ENCODE measurements at regions not wholly inside any gene's neighbourhood (a gene's known extent, or its start where the extent isn't known, plus 50 kb on each side); places are given as distances from the start of the nearest gene placed in this dataset.

- Mint-ChIP-seq H3K4me1 (ENCODE audit: insufficient read depth, unreplicated experiment) (peaks cover 11% of the 10 kb centered on the region), H3K9me3 (ENCODE audit: unreplicated experiment) (no peaks in the 10 kb centered on the region), H3K36me3 (ENCODE audit: insufficient read depth, unreplicated experiment) (no peaks in the 10 kb centered on the region), H3K27ac (ENCODE audit: low read depth, unreplicated experiment) (no peak overlapping the region), H3K4me3 (ENCODE audit: unreplicated experiment) (no peak overlapping the region), H3K27me3 (ENCODE audit: insufficient read depth, unreplicated experiment) (no peaks in the 10 kb centered on the region)
- no peak for TF ChIP-seq CTCF (IDR thresholded peaks at IDR 0.05; ENCODE audit: unreplicated experiment)
- intact Hi-C loops (cut with micrococcal nuclease): loop anchor here (5.0 kb wide), 2 partner anchors 352 to 1493 kb away; no protein-coding TSS in a partner anchor
- no TSS peak for BruUV-seq (replicated peaks)
- ChIA-PET CTCF (interaction anchor here (0.6 to 3.7 kb wide), 13 partner anchors 9 to 1953 kb away, joined by 3 to 32 read pairs (median 3); no protein-coding TSS in a partner anchor), POLR2A (no interaction called here)
- DNase-seq (ENCODE audit: unreplicated experiment): peak; percentile 20
These were observed 395.6 kb downstream of the DMAC1 start for GRCh38 chr9:7403839-7404487.

GRCh38 chr9:7403028-7403389, 396.6 kb downstream of the DMAC1 start:
- Mint-ChIP-seq H3K4me3 (ENCODE audit: unreplicated experiment) (no peak overlapping the region), H3K27ac (ENCODE audit: low read depth, unreplicated experiment) (no peak overlapping the region), H3K9me3 (ENCODE audit: unreplicated experiment) (no peaks in the 10 kb centered on the region), H3K36me3 (ENCODE audit: insufficient read depth, unreplicated experiment) (no peaks in the 10 kb centered on the region), H3K27me3 (ENCODE audit: insufficient read depth, unreplicated experiment) (no peaks in the 10 kb centered on the region), H3K4me1 (ENCODE audit: insufficient read depth, unreplicated experiment) (peaks cover 11% of the 10 kb centered on the region)
- no peak for TF ChIP-seq CTCF (IDR thresholded peaks at IDR 0.05; ENCODE audit: unreplicated experiment)
- CTCF ChIA-PET: interaction anchor here (0.6 to 4.5 kb wide), 27 partner anchors 10 to 1166 kb away, joined by 3 to 32 read pairs (median 5); no protein-coding TSS in a partner anchor
- DNase-seq (ENCODE audit: unreplicated experiment): no peak
- no TSS peak for BruUV-seq (replicated peaks)
- intact Hi-C loops (cut with micrococcal nuclease): loop anchor here (5.0 kb wide), 2 partner anchors 351 to 1494 kb away; no protein-coding TSS in a partner anchor
- POLR2A ChIA-PET: no interaction called here

- intact Hi-C loops (cut with micrococcal nuclease): loop anchor here (1.0 to 5.0 kb wide), 3 partner anchors 134 to 1495 kb away; no protein-coding TSS in a partner anchor
- BruUV-seq (replicated peaks): no TSS peak
- no peak for TF ChIP-seq CTCF (IDR thresholded peaks at IDR 0.05; ENCODE audit: unreplicated experiment)
- CTCF ChIA-PET: interaction anchor here (0.6 to 4.5 kb wide), 47 partner anchors 7 to 1620 kb away, joined by 3 to 32 read pairs (median 4); no protein-coding TSS in a partner anchor
- Mint-ChIP-seq H3K27me3 (ENCODE audit: insufficient read depth, unreplicated experiment) (no peaks in the 10 kb centered on the region), H3K36me3 (ENCODE audit: insufficient read depth, unreplicated experiment) (no peaks in the 10 kb centered on the region), H3K9me3 (ENCODE audit: unreplicated experiment) (no peaks in the 10 kb centered on the region), H3K27ac (ENCODE audit: low read depth, unreplicated experiment) (no peak overlapping the region), H3K4me3 (ENCODE audit: unreplicated experiment) (no peak overlapping the region), H3K4me1 (ENCODE audit: insufficient read depth, unreplicated experiment) (peaks cover 11% of the 10 kb centered on the region)
- no peak for DNase-seq (ENCODE audit: unreplicated experiment)
- POLR2A ChIA-PET: interaction anchor here (0.5 to 0.7 kb wide), 4 partner anchors 41 to 1505 kb away, joined by 3 read pairs; no protein-coding TSS in a partner anchor
These were observed 397.1 kb downstream of the DMAC1 start for GRCh38 chr9:7402334-7403027.

GRCh38 chr9:7401116-7401515, 398.5 kb downstream of the DMAC1 start:
- CTCF ChIA-PET: interaction anchor here (0.5 to 4.5 kb wide), 28 partner anchors 8 to 1894 kb away, joined by 3 to 32 read pairs (median 4); no protein-coding TSS in a partner anchor
- intact Hi-C loops (cut with micrococcal nuclease): loop anchor here (5.0 kb wide), 2 partner anchors 349 to 1496 kb away; no protein-coding TSS in a partner anchor
- Mint-ChIP-seq H3K4me1 (ENCODE audit: insufficient read depth, unreplicated experiment) (peaks cover 11% of the 10 kb centered on the region), H3K9me3 (ENCODE audit: unreplicated experiment) (no peaks in the 10 kb centered on the region), H3K4me3 (ENCODE audit: unreplicated experiment) (no peak overlapping the region), H3K36me3 (ENCODE audit: insufficient read depth, unreplicated experiment) (no peaks in the 10 kb centered on the region), H3K27ac (ENCODE audit: low read depth, unreplicated experiment) (no peak overlapping the region), H3K27me3 (ENCODE audit: insufficient read depth, unreplicated experiment) (peaks cover 6% of the 10 kb centered on the region)
- no peak for TF ChIP-seq CTCF (IDR thresholded peaks at IDR 0.05; ENCODE audit: unreplicated experiment)
- BruUV-seq (replicated peaks): no TSS peak
- DNase-seq (ENCODE audit: unreplicated experiment): no peak
- POLR2A ChIA-PET: no interaction called here
